Hematopoietic multipotent progenitor cell treated with erythropoietin and hydrocortisone succinate and interleukin-3 and kit ligand, for 4 days (in vitro differentiated cells): ENCODE measurements at regions not wholly inside any gene's neighbourhood (a gene's known extent, or its start where the extent isn't known, plus 50 kb on each side); places are given as distances from the start of the nearest gene placed in this dataset.
"Not testable (repeated sequence)": the region's sequence is repeated elsewhere in the genome, so short reads cannot be mapped to it uniquely, and the experiment has no call there.

ENCODE experiments used
- DNase-seq: peaks from one replicate; pipeline ENCODE4 v3.0.0-alpha.2; 2015

GRCh38 chr1:9466780-9467758 lies 72.2 kb upstream of the SLC25A33 start:
- DNase-seq, result no peak

DNA sequence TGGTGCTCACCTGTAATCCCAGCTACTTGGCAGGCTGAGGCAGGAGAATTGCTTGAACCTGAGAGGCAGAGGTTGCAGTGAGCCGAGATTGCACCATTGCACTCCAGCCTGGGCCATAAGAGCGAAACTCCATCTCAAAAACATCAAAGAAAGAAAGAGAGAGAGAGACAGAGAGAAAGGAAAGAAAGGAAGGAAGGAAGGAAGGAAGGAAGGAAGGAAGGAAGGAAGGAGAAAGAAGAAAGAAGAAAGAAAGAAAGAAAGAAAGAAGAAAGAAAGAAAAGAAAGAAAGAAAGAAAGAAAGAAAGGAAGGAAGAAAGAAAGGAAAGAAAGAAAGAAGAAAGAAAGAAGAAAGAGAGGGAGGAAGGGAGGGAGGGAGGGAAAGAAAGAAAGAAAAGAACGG lies 69.4 kb upstream of the SLC25A33 start:
- not testable (repeated sequence) for DNase-seq

GRCh38 chr1:9471679-9472078 lies 67.6 kb upstream of the SLC25A33 start:
- no peak for DNase-seq

- DNase-seq, result no peak
Measured at GRCh38 chr1:9472386-9473031, 66.8 kb upstream of the SLC25A33 start.

DNA sequence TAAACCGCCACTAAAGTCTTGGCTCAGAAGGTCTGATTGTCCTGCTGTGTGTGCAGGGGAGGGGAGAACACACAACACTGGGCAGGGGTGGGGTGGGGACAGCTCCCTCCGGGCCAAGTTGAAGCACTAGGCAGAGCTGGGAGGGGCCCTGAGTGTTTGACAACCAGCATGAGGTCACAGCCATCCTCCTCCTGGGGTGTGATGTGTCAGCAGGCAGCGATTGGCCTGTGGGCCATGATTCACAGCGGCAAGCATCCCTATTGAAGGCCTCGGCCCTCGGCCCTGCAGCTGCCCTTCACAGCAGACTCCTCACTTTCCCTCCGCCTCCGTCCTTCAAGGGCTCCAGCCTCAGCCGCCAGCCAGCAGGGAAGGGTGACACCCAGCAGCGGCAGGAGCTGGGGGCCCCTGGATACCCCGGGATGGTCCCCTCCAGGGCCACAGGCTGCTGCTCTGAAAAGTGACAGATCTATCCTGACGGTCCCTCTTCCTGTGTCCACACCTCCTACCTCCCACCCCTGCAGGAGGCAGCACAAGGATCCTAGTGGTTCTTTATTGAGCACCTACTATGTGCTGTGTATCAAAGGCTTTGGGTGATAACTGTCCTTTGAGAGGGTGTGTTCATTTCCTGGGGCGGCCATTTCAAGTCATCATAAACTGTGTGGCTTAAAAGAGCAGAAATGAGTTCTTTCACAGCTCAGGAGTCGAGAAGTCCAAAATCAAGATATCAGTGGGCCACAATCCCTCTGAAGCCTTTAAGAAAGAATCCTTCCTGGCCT lies 66.0 kb upstream of the SLC25A33 start:
- DNase-seq, result no peak

GRCh38 chr1:9475061-9475627 lies 64.1 kb upstream of the SLC25A33 start:
- DNase-seq, result no peak

GRCh38 chr1:9476790-9477463 lies 62.3 kb upstream of the SLC25A33 start:
- DNase-seq, result no peak

DNA sequence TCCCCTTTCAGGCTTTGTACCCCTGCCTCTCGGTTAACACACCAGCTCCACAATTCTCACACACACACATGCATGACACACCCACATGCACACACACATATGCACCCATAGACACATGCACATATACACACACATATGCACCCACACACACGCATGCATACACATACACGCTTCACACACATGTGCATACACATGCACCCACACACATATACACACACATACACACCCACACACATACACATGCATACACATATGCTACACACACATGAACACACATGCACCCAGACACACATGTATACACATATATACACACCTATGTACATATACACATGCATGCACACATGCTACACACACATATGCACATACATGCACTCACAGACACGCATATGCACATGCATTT lies 61.7 kb upstream of the SLC25A33 start:
- DNase-seq, result no peak

GRCh38 chr1:9478021-9478420 lies 61.2 kb upstream of the SLC25A33 start:
- DNase-seq, result no peak

DNA sequence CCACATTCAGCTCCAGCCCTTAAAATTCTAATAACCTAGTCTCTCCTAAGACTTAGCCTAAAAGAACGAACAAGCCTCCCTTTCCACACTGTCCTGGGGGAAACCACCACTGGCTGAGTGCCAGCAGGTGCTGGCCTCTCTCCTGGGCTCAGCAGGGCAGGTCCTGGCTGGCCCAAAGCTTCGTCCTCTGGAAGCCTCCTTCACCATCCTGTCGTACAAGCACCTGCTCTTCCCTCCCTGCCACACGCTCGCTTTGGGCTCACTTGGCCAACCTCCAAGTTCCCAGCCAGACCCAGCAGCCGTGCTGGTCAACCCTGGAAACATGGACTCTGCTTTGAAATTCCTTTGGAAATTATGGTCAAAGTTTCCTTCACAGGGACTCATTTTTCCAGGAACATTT lies 58.2 kb upstream of the SLC25A33 start:
- no peak for DNase-seq

DNA sequence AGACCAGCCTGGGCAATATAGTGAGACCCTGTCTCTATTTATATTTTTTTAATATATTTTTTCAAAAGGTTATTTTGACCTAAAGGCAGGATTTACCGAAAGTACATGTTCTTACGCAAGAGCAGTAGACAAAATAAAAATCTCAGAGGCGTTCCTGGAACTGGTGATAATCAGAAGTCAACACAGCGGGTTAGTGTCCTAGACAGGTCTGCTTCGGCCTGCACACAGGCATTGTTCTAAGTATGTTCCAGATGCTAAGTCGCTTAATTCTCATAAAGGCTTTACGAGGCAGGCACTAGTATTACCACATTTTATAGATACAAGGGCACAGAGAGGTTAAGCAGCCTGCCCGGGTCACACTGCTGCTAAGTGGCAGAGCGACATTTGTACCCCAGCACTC lies 56.9 kb upstream of the SLC25A33 start:
- no peak for DNase-seq

- no peak for DNase-seq
Measured at GRCh38 chr1:9482816-9483572, 56.3 kb upstream of the SLC25A33 start.

DNA sequence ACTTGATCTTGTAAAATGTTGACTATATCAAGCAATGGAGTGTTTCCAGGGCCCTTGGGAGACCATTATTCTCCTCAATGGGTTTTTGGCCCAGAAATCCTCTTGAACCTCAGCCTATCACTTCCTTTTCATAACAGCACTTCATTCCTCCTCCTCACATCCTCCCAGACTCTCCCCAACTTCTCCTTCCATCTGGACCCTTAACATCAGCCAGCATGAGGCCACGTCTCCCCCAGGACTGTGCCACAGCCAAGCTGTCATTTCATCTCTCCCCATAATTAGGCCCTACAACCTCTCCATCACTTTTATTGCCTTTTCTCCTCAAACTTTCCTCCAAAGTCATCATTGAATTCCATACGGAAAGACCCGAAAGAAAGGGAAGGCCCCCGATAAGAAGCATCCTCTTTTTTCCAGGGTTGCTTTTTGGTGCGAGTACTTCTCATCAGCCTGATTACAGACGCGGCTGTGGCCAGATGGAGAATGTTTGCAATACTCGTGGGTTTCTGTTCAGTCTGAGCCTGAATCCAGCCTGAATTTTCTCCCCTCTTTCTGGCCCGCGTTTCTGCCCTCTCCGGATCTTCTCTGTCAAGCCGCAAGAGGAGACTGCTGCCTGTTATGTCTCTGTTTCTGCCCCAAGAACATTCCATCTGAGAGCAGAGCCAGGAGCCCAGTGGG lies 52.7 kb upstream of the SLC25A33 start:
- DNase-seq, result no peak
